Osteocyte (in vitro differentiated cells): ENCODE measurements at regions not wholly inside any gene's neighbourhood (a gene's known extent, or its start where the extent isn't known, plus 50 kb on each side); places are given as distances from the start of the nearest gene placed in this dataset.
A peak's percentile ranks its signal among the peaks of the same experiment; 100 is the strongest.

Experiments used
- DNase-seq: peaks from one replicate; pipeline ENCODE4 v3.0.0; 2021; ENCODE audit warnings: mixed read lengths; ENCODE audit not compliant: unreplicated experiment; ENCODE audit errors: extremely low spot score
- H3K27ac Mint-ChIP-seq: one replicate; pipeline ENCODE4 v1.8.0; 2021; ENCODE audit warnings: mild to moderate bottlenecking, mixed read lengths; ENCODE audit not compliant: unreplicated experiment
- H3K27me3 Mint-ChIP-seq: one replicate; pipeline ENCODE4 v1.8.0; 2021; ENCODE audit warnings: mixed read lengths; ENCODE audit not compliant: unreplicated experiment
- H3K36me3 Mint-ChIP-seq: one replicate; pipeline ENCODE4 v1.8.0; 2021; ENCODE audit warnings: mixed read lengths; ENCODE audit not compliant: unreplicated experiment
- H3K4me1 Mint-ChIP-seq: one replicate; pipeline ENCODE4 v1.8.0; 2021; ENCODE audit warnings: mixed read lengths; ENCODE audit not compliant: unreplicated experiment
- H3K4me3 Mint-ChIP-seq: one replicate; pipeline ENCODE4 v1.8.0; 2021; ENCODE audit warnings: mild to moderate bottlenecking, moderate library complexity, mixed read lengths; ENCODE audit not compliant: unreplicated experiment
- H3K9me3 Mint-ChIP-seq: one replicate; pipeline ENCODE4 v1.8.0; 2021; ENCODE audit warnings: mixed read lengths; ENCODE audit not compliant: unreplicated experiment
- CTCF ChIP-seq: fragments of 200-600 bp; sonication (generic); IDR thresholded peaks from 2 replicates; pipeline ENCODE4 v1.5.0; 2021; ENCODE audit warnings: antibody characterized with exemption, mild to moderate bottlenecking, moderate library complexity

GRCh38 chr2:150282771-150283371, 204.6 kb downstream of the RND3 start:
- Mint-ChIP-seq H3K4me3 (no peak overlapping the region), H3K27ac (no peak overlapping the region), H3K36me3 (no peaks in the 10 kb centered on the region), H3K27me3 (no peaks in the 10 kb centered on the region), H3K9me3 (no peaks in the 10 kb centered on the region), H3K4me1 (peaks cover 23% of the 10 kb centered on the region)
- DNase-seq, result no peak
- no peak for TF ChIP-seq CTCF

GRCh38 chr2:150282357-150282756, 205.1 kb downstream of the RND3 start:
- no peaks in the 10 kb centered on the region for H3K36me3 Mint-ChIP-seq
- H3K4me1 Mint-ChIP-seq, result peaks cover 23% of the 10 kb centered on the region
- H3K27ac Mint-ChIP-seq, result no peak overlapping the region
- no peak for DNase-seq
- H3K27me3 Mint-ChIP-seq, result no peaks in the 10 kb centered on the region
- no peak for TF ChIP-seq CTCF
- H3K4me3 Mint-ChIP-seq, result no peak overlapping the region
- peaks cover 3% of the 10 kb centered on the region for H3K9me3 Mint-ChIP-seq

GRCh38 chr2:150280231-150280630, 207.2 kb downstream of the RND3 start:
- H3K9me3 Mint-ChIP-seq, result peaks cover 16% of the 10 kb centered on the region
- peak overlapping the region; percentile 6 for H3K27ac Mint-ChIP-seq
- no peak overlapping the region for H3K4me3 Mint-ChIP-seq
- H3K4me1 Mint-ChIP-seq, result peaks cover 23% of the 10 kb centered on the region
- no peaks in the 10 kb centered on the region for H3K27me3 Mint-ChIP-seq
- DNase-seq, result no peak
- TF ChIP-seq CTCF, result no peak
- peaks cover 4% of the 10 kb centered on the region for H3K36me3 Mint-ChIP-seq

- Mint-ChIP-seq H3K27me3 (no peaks in the 10 kb centered on the region), H3K4me3 (no peak overlapping the region), H3K36me3 (peaks cover 4% of the 10 kb centered on the region), H3K4me1 (peaks cover 23% of the 10 kb centered on the region), H3K9me3 (peaks cover 16% of the 10 kb centered on the region), H3K27ac (no peak overlapping the region)
- DNase-seq, result no peak
- TF ChIP-seq CTCF, result no peak
Measured at GRCh38 chr2:150279686-150280085, 207.8 kb downstream of the RND3 start.

- Mint-ChIP-seq H3K27ac (no peak overlapping the region), H3K9me3 (peaks cover 16% of the 10 kb centered on the region), H3K36me3 (peaks cover 4% of the 10 kb centered on the region), H3K4me3 (no peak overlapping the region), H3K27me3 (no peaks in the 10 kb centered on the region), H3K4me1 (peaks cover 28% of the 10 kb centered on the region)
- TF ChIP-seq CTCF, result no peak
- DNase-seq, result no peak
Measured at GRCh38 chr2:150276737-150277136, 210.7 kb downstream of the RND3 start.
